C4-2B (cell line): ENCODE measurements at regions not wholly inside any gene's neighbourhood (a gene's known extent, or its start where the extent isn't known, plus 50 kb on each side); places are given as distances from the start of the nearest gene placed in this dataset.

ENCODE experiments used
- CTCF ChIP-seq: fragments of 450-650 bp; conservative IDR thresholded peaks from 2 replicates; pipeline ENCODE4 v1.5.1; 2017; ENCODE audit warnings: mild to moderate bottlenecking
- ZFX ChIP-seq: fragments of 450-650 bp; IDR thresholded peaks from 2 replicates; pipeline ENCODE4 v1.6.1; 2017

GRCh38 chr2:234339011-234339410 lies 157.9 kb downstream of the ARL4C start:
- no peak for TF ChIP-seq CTCF
- TF ChIP-seq ZFX = no peak
